CD4-positive, alpha-beta T cell (primary cell): ENCODE measurements at regions not wholly inside any gene's neighbourhood (a gene's known extent, or its start where the extent isn't known, plus 50 kb on each side); places are given as distances from the start of the nearest gene placed in this dataset.

Experiments
- ATAC-seq: fragments of 200-7000 bp; cut with Tn5 transposase; one replicate; pipeline ENCODE4 v1.10.0; 2022; ENCODE audit warnings: mild to moderate bottlenecking; ENCODE audit not compliant: poor library complexity
- CTCF ChIA-PET: fragments of 350-600 bp; sonication (Branson Sonifier 250); formaldehyde crosslinking; loops from one replicate; lab custom pipeline; 2021; ENCODE audit warnings: antibody characterized with exemption, inconsistent platforms; lab: Charles Lee
- POLR2A ChIA-PET: fragments of 350-600 bp; sonication (Branson Sonifier 250); formaldehyde crosslinking; loops from one replicate; lab custom pipeline; 2021; ENCODE audit warnings: antibody characterized with exemption, inconsistent platforms; lab: Charles Lee
- DNase-seq, 14 experiments: peaks; one replicate each; pipeline ENCODE4 v3.0.0-alpha.2; 2013 to 2020; ENCODE audit warnings: mixed read lengths in 2 of 14
- H3K27ac ChIP-seq, 2 donors: one replicate each; pipeline versions ENCODE4 v1.5.1 to v1.7.0; 2013; ENCODE audit warnings: low read length in 2 of 2, low read depth in 1 of 2, mild to moderate bottlenecking in 1 of 2
- H3K27me3 ChIP-seq, 2 experiments: 1 replicate in 1 of 2; 2 replicates in 1 of 2; pipeline versions ENCODE4 v1.6.1 to v1.7.0; 2013; ENCODE audit warnings: low read length in 2 of 2, control low read depth in 1 of 2, mild to moderate bottlenecking in 1 of 2, moderate library complexity in 1 of 2; ENCODE audit not compliant: insufficient read depth in 2 of 2, control insufficient read depth in 1 of 2
- H3K36me3 ChIP-seq: one replicate; pipeline ENCODE4 v1.6.1; 2013; ENCODE audit warnings: low read length, control low read depth; ENCODE audit not compliant: insufficient read depth
- H3K4me1 ChIP-seq: one replicate; pipeline ENCODE4 v1.6.1; 2013; ENCODE audit warnings: low read length, control low read depth; ENCODE audit not compliant: insufficient read depth
- H3K4me3 ChIP-seq: one replicate; pipeline ENCODE4 v1.5.1; 2013; ENCODE audit warnings: mild to moderate bottlenecking, low read length, moderate library complexity
- H3K9me3 ChIP-seq, 2 experiments: 1 replicate in 1 of 2; 2 replicates in 1 of 2; pipeline versions ENCODE4 v1.6.1 to v1.7.0; 2013; ENCODE audit warnings: low read length in 2 of 2, mild to moderate bottlenecking in 2 of 2, control low read depth in 1 of 2, moderate library complexity in 1 of 2; ENCODE audit not compliant: control insufficient read depth in 1 of 2, insufficient read depth in 1 of 2
- H3K27ac Mint-ChIP-seq: one replicate; pipeline ENCODE4 v1.8.0; 2020; ENCODE audit warnings: mixed read lengths
- H3K27me3 Mint-ChIP-seq: one replicate; pipeline ENCODE4 v1.8.0; 2021; ENCODE audit warnings: mixed read lengths
- H3K36me3 Mint-ChIP-seq: one replicate; pipeline ENCODE4 v1.8.0; 2021; ENCODE audit warnings: low read depth, mixed read lengths
- H3K4me1 Mint-ChIP-seq: one replicate; pipeline ENCODE4 v1.8.0; 2021; ENCODE audit warnings: low read depth, mixed read lengths
- H3K4me3 Mint-ChIP-seq: one replicate; pipeline ENCODE4 v1.8.0; 2020; ENCODE audit warnings: mild to moderate bottlenecking, mixed read lengths
- H3K9me3 Mint-ChIP-seq: one replicate; pipeline ENCODE4 v1.8.0; 2020; ENCODE audit warnings: mixed read lengths
- CTCF ChIP-seq: fragments of 200-600 bp; IDR thresholded peaks from one replicate; pipeline ENCODE4 v1.8.0; 2022; ENCODE audit warnings: antibody characterized with exemption, mild to moderate bottlenecking
- intact Hi-C, 2 experiments: fragments of 100-400 bp; cut with DNase I in 1 of 2; cut with micrococcal nuclease in 1 of 2; formaldehyde crosslinking; loops; one replicate each; pipeline versions ENCODE4 v1.15.1 to v1.9.0; 2023 to 2025; cut with DNase I, micrococcal nuclease

GRCh38 chr5:135108992-135109391, 75.0 kb upstream of the PITX1 start:
- H3K27me3 Mint-ChIP-seq = no peaks in the 10 kb centered on the region
- no peaks in the 10 kb centered on the region for H3K36me3 Mint-ChIP-seq
- Histone ChIP-seq H3K27me3 (peaks cover 0 to 7% of the 10 kb centered on the region in 2 experiments), H3K36me3 (no peaks in the 10 kb centered on the region), H3K4me3 (no peak overlapping the region), H3K27ac (no peak overlapping the region), H3K4me1 (no peaks in the 10 kb centered on the region), H3K9me3 (no peaks in the 10 kb centered on the region)
- no peak for TF ChIP-seq CTCF
- ChIA-PET CTCF (no interaction called here), POLR2A (no interaction called here)
- H3K9me3 Mint-ChIP-seq = no peaks in the 10 kb centered on the region
- no peak for ATAC-seq
- no peak for DNase-seq
- H3K4me3 Mint-ChIP-seq = no peak overlapping the region
- intact Hi-C loops = no loop called here
- no peaks in the 10 kb centered on the region for H3K4me1 Mint-ChIP-seq
- no peak overlapping the region for H3K27ac Mint-ChIP-seq

GRCh38 chr5:135108569-135108968, 74.5 kb upstream of the PITX1 start:
- ChIA-PET POLR2A (no interaction called here), CTCF (no interaction called here)
- Mint-ChIP-seq H3K4me1 (no peaks in the 10 kb centered on the region), H3K4me3 (no peak overlapping the region), H3K27me3 (no peaks in the 10 kb centered on the region), H3K36me3 (no peaks in the 10 kb centered on the region), H3K9me3 (no peaks in the 10 kb centered on the region), H3K27ac (no peak overlapping the region)
- H3K27ac ChIP-seq = no peak overlapping the region
- H3K4me3 ChIP-seq = no peak overlapping the region
- H3K4me1 ChIP-seq = no peaks in the 10 kb centered on the region
- H3K9me3 ChIP-seq = no peaks in the 10 kb centered on the region
- no peak for DNase-seq
- no peak for ATAC-seq
- H3K36me3 ChIP-seq = no peaks in the 10 kb centered on the region
- TF ChIP-seq CTCF = no peak
- H3K27me3 ChIP-seq = peaks cover 0 to 7% of the 10 kb centered on the region in 2 experiments
- intact Hi-C loops = no loop called here

GRCh38 chr5:135107986-135108385, 74.0 kb upstream of the PITX1 start:
- Mint-ChIP-seq H3K4me3 (no peak overlapping the region), H3K27me3 (no peaks in the 10 kb centered on the region)

More at GRCh38 chr5:135107986-135108385, 74.0 kb upstream of the PITX1 start:
- H3K36me3 Mint-ChIP-seq = no peaks in the 10 kb centered on the region
- no peaks in the 10 kb centered on the region for H3K9me3 Mint-ChIP-seq
- H3K9me3 ChIP-seq = no peaks in the 10 kb centered on the region
- no peak overlapping the region for H3K27ac Mint-ChIP-seq
- no peak for DNase-seq
- H3K4me1 ChIP-seq = no peaks in the 10 kb centered on the region
- POLR2A ChIA-PET = no interaction called here
- H3K27me3 ChIP-seq = peaks cover 0 to 7% of the 10 kb centered on the region in 2 experiments
- no peak overlapping the region for H3K4me3 ChIP-seq
- H3K36me3 ChIP-seq = no peaks in the 10 kb centered on the region
- H3K27ac ChIP-seq = no peak overlapping the region
- no peaks in the 10 kb centered on the region for H3K4me1 Mint-ChIP-seq
- intact Hi-C loops = no loop called here
- ATAC-seq = no peak
- no peak for TF ChIP-seq CTCF
- CTCF ChIA-PET = no interaction called here
